B cell (primary cell): ENCODE measurements at regions not wholly inside any gene's neighbourhood (a gene's known extent, or its start where the extent isn't known, plus 50 kb on each side); places are given as distances from the start of the nearest gene placed in this dataset.

Source experiments
- ATAC-seq: fragments of 200-7000 bp; cut with Tn5 transposase; one replicate; pipeline ENCODE4 v1.10.0; 2021; ENCODE audit warnings: low read depth, mild to moderate bottlenecking, moderate number of reproducible peaks, moderate library complexity
- CTCF ChIA-PET: fragments of 350-600 bp; sonication (Branson Sonifier 250); formaldehyde crosslinking; loops from one replicate; lab custom pipeline; 2021; ENCODE audit warnings: antibody characterized with exemption, inconsistent platforms; lab: Charles Lee
- POLR2A ChIA-PET: fragments of 350-600 bp; sonication (Branson Sonifier 250); formaldehyde crosslinking; loops from one replicate; lab custom pipeline; 2021; ENCODE audit warnings: antibody characterized with exemption; lab: Charles Lee
- DNase-seq: peaks from one replicate; pipeline ENCODE4 v3.0.0; 2013
- H2AFZ ChIP-seq: 2 replicates; pipeline ENCODE4 v1.6.1; 2012; ENCODE audit warnings: mild to moderate bottlenecking, low read depth, low read length; ENCODE audit not compliant: insufficient read depth, poor library complexity, severe bottlenecking
- H3K27ac ChIP-seq, 2 donors: 1 replicate in 1 of 2; 2 replicates in 1 of 2; pipeline ENCODE4 v1.5.1; 2012 to 2013; ENCODE audit warnings: low read length in 2 of 2, mild to moderate bottlenecking in 2 of 2, moderate library complexity in 1 of 2
- H3K27me3 ChIP-seq, 4 experiments: fragments of 200-600 bp in 1 of 4; sonication (generic) in 1 of 4; replicated peaks in 1 of 4; 1 replicate in 2 of 4; 2 replicates in 2 of 4; pipeline versions ENCODE4 v1.6.1 to v1.7.0; 2013 to 2016; ENCODE audit warnings: low read length in 3 of 4, mild to moderate bottlenecking in 2 of 4, mixed read lengths in 1 of 4, moderate library complexity in 1 of 4; ENCODE audit not compliant: insufficient read depth in 4 of 4, control insufficient read depth in 3 of 4; ENCODE audit errors: control extremely low read depth in 1 of 4
- H3K36me3 ChIP-seq, 2 experiments: replicated peaks in 1 of 2; 1 replicate in 1 of 2; 2 replicates in 1 of 2; pipeline versions ENCODE4 v1.6.1 to v1.7.1; 2013; ENCODE audit warnings: low read length in 1 of 2; ENCODE audit not compliant: insufficient read depth in 2 of 2, control insufficient read depth in 1 of 2; ENCODE audit errors: control extremely low read depth in 1 of 2, extremely low read depth in 1 of 2
- H3K4me1 ChIP-seq, 2 donors: fragments of 200-600 bp in 1 of 2; sonication (generic) in 1 of 2; 1 replicate in 1 of 2; 2 replicates in 1 of 2; pipeline versions ENCODE4 v1.5.1 to v1.6.1; 2013 to 2017; ENCODE audit warnings: low read length in 2 of 2; ENCODE audit not compliant: control insufficient read depth in 2 of 2, insufficient read depth in 2 of 2
- H3K4me2 ChIP-seq: replicated peaks from 2 replicates; pipeline ENCODE3; 2012; ENCODE audit warnings: mild to moderate bottlenecking, low read depth, low read length; ENCODE audit not compliant: poor library complexity, severe bottlenecking
- H3K4me3 ChIP-seq, 5 experiments: fragments of 200-600 bp in 1 of 5; sonication (generic) in 1 of 5; 1 replicate in 3 of 5; 2 replicates in 2 of 5; pipeline versions ENCODE4 v1.5.1 to v1.7.0; 2011 to 2016; ENCODE audit warnings: low read length in 4 of 5, mild to moderate bottlenecking in 4 of 5, low read depth in 2 of 5, control low read depth in 1 of 5, moderate library complexity in 1 of 5; ENCODE audit not compliant: insufficient read depth in 1 of 5; ENCODE audit errors: control extremely low read depth in 1 of 5, extremely low read depth in 1 of 5
- H3K79me2 ChIP-seq: fragments of 200-600 bp; sonication (generic); one replicate; pipeline ENCODE4 v1.6.0; 2016; ENCODE audit warnings: low read length; ENCODE audit not compliant: control insufficient read depth, insufficient read depth
- H3K9ac ChIP-seq: fragments of 200-600 bp; sonication (generic); 2 replicates; pipeline ENCODE4 v1.6.1; 2017; ENCODE audit warnings: mild to moderate bottlenecking, low read length, moderate library complexity
- H3K9me3 ChIP-seq, 3 donors: one replicate each; pipeline versions ENCODE4 v1.6.1 to v1.7.1; 2013; ENCODE audit warnings: low read length in 2 of 3; ENCODE audit not compliant: control insufficient read depth in 2 of 3, insufficient read depth in 1 of 3; ENCODE audit errors: control extremely low read depth in 1 of 3
- H4K20me1 ChIP-seq: 2 replicates; pipeline ENCODE4 v1.6.0; 2012; ENCODE audit warnings: mild to moderate bottlenecking, low read length; ENCODE audit not compliant: insufficient read depth, control insufficient read depth, poor library complexity, severe bottlenecking
- H3K27ac Mint-ChIP-seq: one replicate; pipeline ENCODE4 v1.8.0; 2021; ENCODE audit warnings: mixed read lengths
- H3K27me3 Mint-ChIP-seq: one replicate; pipeline ENCODE4 v1.8.0; 2021; ENCODE audit warnings: mixed read lengths
- H3K4me1 Mint-ChIP-seq: one replicate; pipeline ENCODE4 v1.8.0; 2021; ENCODE audit warnings: mixed read lengths
- H3K4me3 Mint-ChIP-seq: one replicate; pipeline ENCODE4 v1.8.0; 2021; ENCODE audit warnings: mixed read lengths
- H3K9me3 Mint-ChIP-seq: one replicate; pipeline ENCODE4 v1.8.0; 2022; ENCODE audit warnings: mixed read lengths; ENCODE audit not compliant: insufficient read depth
- EZH2 ChIP-seq: IDR thresholded peaks from 2 replicates; pipeline ENCODE4 v1.6.1; 2012; ENCODE audit warnings: borderline replicate concordance, low read depth, mild to moderate bottlenecking, moderate library complexity, low read length; ENCODE audit not compliant: insufficient read depth, poor library complexity, severe bottlenecking
- WGBS: methylation state at CpG from one replicate; pipeline ENCODE4 v1.1.5; 2013; ENCODE audit warnings: missing lambda C conversion rate; ENCODE audit not compliant: insufficient coverage; 5-methylcytosine and 5-hydroxymethylcytosine counted together
- intact Hi-C: fragments of 100-400 bp; cut with micrococcal nuclease; formaldehyde crosslinking; loops from one replicate; pipeline ENCODE4 v1.10.0; 2022
- TF ChIP-seq, protein P1 (sequence below): fragments of 200-600 bp; IDR thresholded peaks from one replicate; pipeline ENCODE4 v1.8.0; 2022; ENCODE audit warnings: antibody characterized with exemption, mild to moderate bottlenecking

DNA sequence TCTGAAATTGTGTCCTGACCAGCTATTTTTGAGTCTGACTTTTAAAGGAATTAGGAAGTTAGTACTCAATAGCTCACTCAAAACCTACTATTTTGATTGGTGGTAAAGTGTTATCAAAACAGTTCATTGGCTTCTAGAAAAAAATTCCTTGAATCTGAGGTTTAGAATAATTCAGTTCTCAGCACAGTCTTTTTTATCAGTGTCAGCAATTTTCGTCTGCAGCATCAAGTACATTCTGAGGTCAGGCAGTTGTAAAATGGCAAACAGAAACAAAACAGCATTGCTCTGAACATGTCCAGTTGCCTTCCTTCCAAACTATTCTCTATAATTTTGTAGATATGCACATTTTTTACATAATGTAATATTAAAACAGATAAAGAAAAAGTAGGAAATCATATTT, 1644.1 kb downstream of the SLITRK5 start:
- Histone ChIP-seq H3K36me3 (no peaks in the 10 kb centered on the region), H3K27me3 (no peaks in the 10 kb centered on the region), H3K9me3 (peaks cover 0 to 4% (median 1%) of the 10 kb centered on the region in 3 donors), H2AFZ (no peak overlapping the region), H3K79me2 (no peaks in the 10 kb centered on the region), H4K20me1 (no peaks in the 10 kb centered on the region), H3K27ac (no peak overlapping the region), H3K4me2 (no peak overlapping the region), H3K9ac (no peak overlapping the region), H3K4me1 (no peaks in the 10 kb centered on the region), H3K4me3 (no peak overlapping the region)
- TF ChIP-seq EZH2 = no peak
- TF ChIP-seq, protein P1, sequence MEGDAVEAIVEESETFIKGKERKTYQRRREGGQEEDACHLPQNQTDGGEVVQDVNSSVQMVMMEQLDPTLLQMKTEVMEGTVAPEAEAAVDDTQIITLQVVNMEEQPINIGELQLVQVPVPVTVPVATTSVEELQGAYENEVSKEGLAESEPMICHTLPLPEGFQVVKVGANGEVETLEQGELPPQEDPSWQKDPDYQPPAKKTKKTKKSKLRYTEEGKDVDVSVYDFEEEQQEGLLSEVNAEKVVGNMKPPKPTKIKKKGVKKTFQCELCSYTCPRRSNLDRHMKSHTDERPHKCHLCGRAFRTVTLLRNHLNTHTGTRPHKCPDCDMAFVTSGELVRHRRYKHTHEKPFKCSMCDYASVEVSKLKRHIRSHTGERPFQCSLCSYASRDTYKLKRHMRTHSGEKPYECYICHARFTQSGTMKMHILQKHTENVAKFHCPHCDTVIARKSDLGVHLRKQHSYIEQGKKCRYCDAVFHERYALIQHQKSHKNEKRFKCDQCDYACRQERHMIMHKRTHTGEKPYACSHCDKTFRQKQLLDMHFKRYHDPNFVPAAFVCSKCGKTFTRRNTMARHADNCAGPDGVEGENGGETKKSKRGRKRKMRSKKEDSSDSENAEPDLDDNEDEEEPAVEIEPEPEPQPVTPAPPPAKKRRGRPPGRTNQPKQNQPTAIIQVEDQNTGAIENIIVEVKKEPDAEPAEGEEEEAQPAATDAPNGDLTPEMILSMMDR = no peak
- H3K9me3 Mint-ChIP-seq = peaks cover 2% of the 10 kb centered on the region
- CTCF ChIA-PET = no interaction called here
- WGBS = 100% methylated on average over 1 of the region's 1 CpG
- ATAC-seq (no peak), DNase-seq (no peak)
- H3K4me3 Mint-ChIP-seq = no peak overlapping the region
- intact Hi-C loops = no loop called here
- no peak overlapping the region for H3K27ac Mint-ChIP-seq
- POLR2A ChIA-PET = no interaction called here
- no peaks in the 10 kb centered on the region for H3K4me1 Mint-ChIP-seq
- no peaks in the 10 kb centered on the region for H3K27me3 Mint-ChIP-seq

- Histone ChIP-seq H4K20me1 (no peaks in the 10 kb centered on the region), H2AFZ (no peak overlapping the region), H3K36me3 (no peaks in the 10 kb centered on the region), H3K4me1 (no peaks in the 10 kb centered on the region), H3K4me2 (no peak overlapping the region), H3K27me3 (no peaks in the 10 kb centered on the region), H3K9me3 (peaks cover 0 to 4% (median 3%) of the 10 kb centered on the region in 3 donors), H3K79me2 (no peaks in the 10 kb centered on the region), H3K27ac (no peak overlapping the region), H3K4me3 (no peak overlapping the region), H3K9ac (no peak overlapping the region)
- Mint-ChIP-seq H3K4me1 (no peaks in the 10 kb centered on the region), H3K27me3 (no peaks in the 10 kb centered on the region), H3K9me3 (no peaks in the 10 kb centered on the region), H3K4me3 (no peak overlapping the region), H3K27ac (no peak overlapping the region)
- ChIA-PET POLR2A (no interaction called here), CTCF (no interaction called here)
- WGBS = 84% methylated on average over 5 of the region's 5 CpGs
- TF ChIP-seq, protein P1 = no peak
- intact Hi-C loops = no loop called here
- ATAC-seq = no peak
- no peak for DNase-seq
These were observed 1651.3 kb downstream of the SLITRK5 start for GRCh38 chr13:89322466-89322865.
